GM23248 (cell line): ENCODE measurements at regions not wholly inside any gene's neighbourhood (a gene's known extent, or its start where the extent isn't known, plus 50 kb on each side); places are given as distances from the start of the nearest gene placed in this dataset.

ENCODE experiments used
- EZH2 ChIP-seq: fragments of 200-600 bp; sonication (generic); IDR thresholded peaks from 2 replicates; pipeline ENCODE4 v1.6.1; 2018; ENCODE audit warnings: antibody characterized with exemption, mild to moderate bottlenecking; ENCODE audit not compliant: insufficient read depth, poor library complexity, severe bottlenecking
- EZH2phosphoT487 ChIP-seq: fragments of 200-600 bp; sonication (generic); IDR thresholded peaks from 2 replicates; pipeline ENCODE4 v1.6.1; 2018; ENCODE audit warnings: antibody characterized with exemption, moderate library complexity, mild to moderate bottlenecking, low read depth; ENCODE audit not compliant: insufficient read depth

DNA sequence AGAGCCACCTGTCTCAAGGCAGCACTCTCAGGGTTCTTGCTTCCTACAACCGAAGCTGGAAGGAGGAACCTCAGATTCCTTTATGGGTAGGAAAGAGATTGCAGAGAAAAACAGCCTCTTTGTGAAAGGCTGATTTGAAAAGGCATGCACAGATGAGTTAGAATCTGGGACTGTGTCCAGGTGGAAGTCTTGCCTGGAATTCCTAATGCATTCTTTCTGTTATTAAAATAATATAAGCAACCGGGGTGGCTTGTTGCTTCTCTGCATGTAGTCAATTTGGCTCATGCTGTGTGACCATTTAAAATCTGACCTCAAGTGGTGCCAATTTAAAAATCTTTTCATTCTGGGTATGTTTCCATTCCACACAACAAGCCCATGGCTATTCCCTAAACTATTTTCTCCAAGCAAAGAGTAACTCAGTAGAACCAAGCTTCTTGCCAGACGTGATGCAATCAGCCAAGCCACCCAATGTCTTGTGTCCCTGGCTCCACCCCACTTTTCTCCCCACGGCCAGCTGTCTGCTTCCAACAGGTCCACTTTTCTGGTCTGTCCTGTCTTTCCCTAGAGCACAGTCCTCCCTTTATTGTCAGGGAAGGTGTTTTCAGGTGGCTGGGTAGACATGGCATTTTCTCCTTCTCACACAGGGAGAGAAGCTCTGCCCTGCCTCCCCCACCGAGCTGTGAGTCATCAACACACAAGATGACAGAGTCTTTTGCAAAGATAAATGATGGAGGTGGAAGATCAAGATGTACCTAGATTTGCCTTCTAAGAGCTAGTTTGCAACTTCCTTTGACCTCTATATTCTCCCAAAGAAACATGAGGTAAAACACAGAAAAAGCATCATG is 394.3 kb downstream of the FOXO1 start:
- no peak for TF ChIP-seq EZH2
- no peak for TF ChIP-seq EZH2phosphoT487
